ENCODE measurements at regions not wholly inside any gene's neighbourhood (a gene's known extent, or its start where the extent isn't known, plus 50 kb on each side); places are given as distances from the start of the nearest gene placed in this dataset.

GRCh38 chrX:39834600-39834999 is 263.2 kb downstream of the BCOR start:
- TF ChIP-seq POLR2AphosphoS5 (IDR thresholded peaks at IDR 0.05) (no peak), CTCF (IDR thresholded peaks at IDR 0.05; ENCODE audit: poor library complexity, severe bottlenecking) (no peak), EZH2 (IDR thresholded peaks at IDR 0.05; ENCODE audit: borderline replicate concordance, insufficient read depth, low read length, poor library complexity, severe bottlenecking) (no peak), RAD21 (conservative IDR thresholded peaks at IDR 0.05) (no peak)
